B cell (primary cell): ENCODE measurements at regions not wholly inside any gene's neighbourhood (a gene's known extent, or its start where the extent isn't known, plus 50 kb on each side); places are given as distances from the start of the nearest gene placed in this dataset.

ENCODE experiments used
- ATAC-seq: fragments of 200-7000 bp; cut with Tn5 transposase; one replicate; pipeline ENCODE4 v1.10.0; 2021; ENCODE audit warnings: low read depth, mild to moderate bottlenecking, moderate number of reproducible peaks, moderate library complexity
- CTCF ChIA-PET: fragments of 350-600 bp; sonication (Branson Sonifier 250); formaldehyde crosslinking; loops from one replicate; lab custom pipeline; 2021; ENCODE audit warnings: antibody characterized with exemption, inconsistent platforms; lab: Charles Lee
- POLR2A ChIA-PET: fragments of 350-600 bp; sonication (Branson Sonifier 250); formaldehyde crosslinking; loops from one replicate; lab custom pipeline; 2021; ENCODE audit warnings: antibody characterized with exemption; lab: Charles Lee
- DNase-seq: peaks from one replicate; pipeline ENCODE4 v3.0.0; 2013
- H2AFZ ChIP-seq: 2 replicates; pipeline ENCODE4 v1.6.1; 2012; ENCODE audit warnings: mild to moderate bottlenecking, low read depth, low read length; ENCODE audit not compliant: insufficient read depth, poor library complexity, severe bottlenecking
- H3K27ac ChIP-seq, 2 donors: 1 replicate in 1 of 2; 2 replicates in 1 of 2; pipeline ENCODE4 v1.5.1; 2012 to 2013; ENCODE audit warnings: low read length in 2 of 2, mild to moderate bottlenecking in 2 of 2, moderate library complexity in 1 of 2
- H3K27me3 ChIP-seq, 4 experiments: fragments of 200-600 bp in 1 of 4; sonication (generic) in 1 of 4; replicated peaks in 1 of 4; 1 replicate in 2 of 4; 2 replicates in 2 of 4; pipeline versions ENCODE4 v1.6.1 to v1.7.0; 2013 to 2016; ENCODE audit warnings: low read length in 3 of 4, mild to moderate bottlenecking in 2 of 4, mixed read lengths in 1 of 4, moderate library complexity in 1 of 4; ENCODE audit not compliant: insufficient read depth in 4 of 4, control insufficient read depth in 3 of 4; ENCODE audit errors: control extremely low read depth in 1 of 4
- H3K36me3 ChIP-seq, 2 experiments: replicated peaks in 1 of 2; 1 replicate in 1 of 2; 2 replicates in 1 of 2; pipeline versions ENCODE4 v1.6.1 to v1.7.1; 2013; ENCODE audit warnings: low read length in 1 of 2; ENCODE audit not compliant: insufficient read depth in 2 of 2, control insufficient read depth in 1 of 2; ENCODE audit errors: control extremely low read depth in 1 of 2, extremely low read depth in 1 of 2
- H3K4me1 ChIP-seq, 2 donors: fragments of 200-600 bp in 1 of 2; sonication (generic) in 1 of 2; 1 replicate in 1 of 2; 2 replicates in 1 of 2; pipeline versions ENCODE4 v1.5.1 to v1.6.1; 2013 to 2017; ENCODE audit warnings: low read length in 2 of 2; ENCODE audit not compliant: control insufficient read depth in 2 of 2, insufficient read depth in 2 of 2
- H3K4me2 ChIP-seq: replicated peaks from 2 replicates; pipeline ENCODE3; 2012; ENCODE audit warnings: mild to moderate bottlenecking, low read depth, low read length; ENCODE audit not compliant: poor library complexity, severe bottlenecking
- H3K4me3 ChIP-seq, 5 experiments: fragments of 200-600 bp in 1 of 5; sonication (generic) in 1 of 5; 1 replicate in 3 of 5; 2 replicates in 2 of 5; pipeline versions ENCODE4 v1.5.1 to v1.7.0; 2011 to 2016; ENCODE audit warnings: low read length in 4 of 5, mild to moderate bottlenecking in 4 of 5, low read depth in 2 of 5, control low read depth in 1 of 5, moderate library complexity in 1 of 5; ENCODE audit not compliant: insufficient read depth in 1 of 5; ENCODE audit errors: control extremely low read depth in 1 of 5, extremely low read depth in 1 of 5
- H3K79me2 ChIP-seq: fragments of 200-600 bp; sonication (generic); one replicate; pipeline ENCODE4 v1.6.0; 2016; ENCODE audit warnings: low read length; ENCODE audit not compliant: control insufficient read depth, insufficient read depth
- H3K9ac ChIP-seq: fragments of 200-600 bp; sonication (generic); 2 replicates; pipeline ENCODE4 v1.6.1; 2017; ENCODE audit warnings: mild to moderate bottlenecking, low read length, moderate library complexity
- H3K9me3 ChIP-seq, 3 donors: one replicate each; pipeline versions ENCODE4 v1.6.1 to v1.7.1; 2013; ENCODE audit warnings: low read length in 2 of 3; ENCODE audit not compliant: control insufficient read depth in 2 of 3, insufficient read depth in 1 of 3; ENCODE audit errors: control extremely low read depth in 1 of 3
- H4K20me1 ChIP-seq: 2 replicates; pipeline ENCODE4 v1.6.0; 2012; ENCODE audit warnings: mild to moderate bottlenecking, low read length; ENCODE audit not compliant: insufficient read depth, control insufficient read depth, poor library complexity, severe bottlenecking
- H3K27ac Mint-ChIP-seq: one replicate; pipeline ENCODE4 v1.8.0; 2021; ENCODE audit warnings: mixed read lengths
- H3K27me3 Mint-ChIP-seq: one replicate; pipeline ENCODE4 v1.8.0; 2021; ENCODE audit warnings: mixed read lengths
- H3K4me1 Mint-ChIP-seq: one replicate; pipeline ENCODE4 v1.8.0; 2021; ENCODE audit warnings: mixed read lengths
- H3K4me3 Mint-ChIP-seq: one replicate; pipeline ENCODE4 v1.8.0; 2021; ENCODE audit warnings: mixed read lengths
- H3K9me3 Mint-ChIP-seq: one replicate; pipeline ENCODE4 v1.8.0; 2022; ENCODE audit warnings: mixed read lengths; ENCODE audit not compliant: insufficient read depth
- EZH2 ChIP-seq: IDR thresholded peaks from 2 replicates; pipeline ENCODE4 v1.6.1; 2012; ENCODE audit warnings: borderline replicate concordance, low read depth, mild to moderate bottlenecking, moderate library complexity, low read length; ENCODE audit not compliant: insufficient read depth, poor library complexity, severe bottlenecking
- WGBS: methylation state at CpG from one replicate; pipeline ENCODE4 v1.1.5; 2013; ENCODE audit warnings: missing lambda C conversion rate; ENCODE audit not compliant: insufficient coverage; 5-methylcytosine and 5-hydroxymethylcytosine counted together
- intact Hi-C: fragments of 100-400 bp; cut with micrococcal nuclease; formaldehyde crosslinking; loops from one replicate; pipeline ENCODE4 v1.10.0; 2022
- TF ChIP-seq, protein P1 (sequence below): fragments of 200-600 bp; IDR thresholded peaks from one replicate; pipeline ENCODE4 v1.8.0; 2022; ENCODE audit warnings: antibody characterized with exemption, mild to moderate bottlenecking

DNA sequence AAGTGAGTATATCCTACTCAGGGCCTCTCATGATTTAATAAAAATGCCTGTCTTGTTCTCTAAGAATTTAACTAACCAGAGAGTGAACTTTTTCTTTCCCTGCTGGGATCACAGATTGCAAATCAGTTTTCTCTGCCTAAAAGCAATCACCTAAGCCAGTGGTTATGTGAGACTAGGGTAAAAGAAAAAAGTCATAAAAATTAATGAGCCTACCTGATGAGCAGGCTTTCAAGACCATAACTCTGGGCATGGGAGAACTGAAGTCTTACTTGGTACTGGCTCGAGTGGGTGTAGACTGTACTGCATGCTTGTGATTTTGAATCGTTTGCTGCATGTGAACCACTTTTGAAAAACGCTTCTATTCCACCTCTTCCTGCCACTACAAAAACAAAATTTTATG lies 1677.0 kb upstream of the LRRTM1 start:
- H3K9ac ChIP-seq, result no peak overlapping the region
- ChIA-PET CTCF (no interaction called here), POLR2A (no interaction called here)
- DNase-seq (no peak), ATAC-seq (no peak)
- H3K4me3 ChIP-seq, result no peak overlapping the region
- TF ChIP-seq, protein P1, sequence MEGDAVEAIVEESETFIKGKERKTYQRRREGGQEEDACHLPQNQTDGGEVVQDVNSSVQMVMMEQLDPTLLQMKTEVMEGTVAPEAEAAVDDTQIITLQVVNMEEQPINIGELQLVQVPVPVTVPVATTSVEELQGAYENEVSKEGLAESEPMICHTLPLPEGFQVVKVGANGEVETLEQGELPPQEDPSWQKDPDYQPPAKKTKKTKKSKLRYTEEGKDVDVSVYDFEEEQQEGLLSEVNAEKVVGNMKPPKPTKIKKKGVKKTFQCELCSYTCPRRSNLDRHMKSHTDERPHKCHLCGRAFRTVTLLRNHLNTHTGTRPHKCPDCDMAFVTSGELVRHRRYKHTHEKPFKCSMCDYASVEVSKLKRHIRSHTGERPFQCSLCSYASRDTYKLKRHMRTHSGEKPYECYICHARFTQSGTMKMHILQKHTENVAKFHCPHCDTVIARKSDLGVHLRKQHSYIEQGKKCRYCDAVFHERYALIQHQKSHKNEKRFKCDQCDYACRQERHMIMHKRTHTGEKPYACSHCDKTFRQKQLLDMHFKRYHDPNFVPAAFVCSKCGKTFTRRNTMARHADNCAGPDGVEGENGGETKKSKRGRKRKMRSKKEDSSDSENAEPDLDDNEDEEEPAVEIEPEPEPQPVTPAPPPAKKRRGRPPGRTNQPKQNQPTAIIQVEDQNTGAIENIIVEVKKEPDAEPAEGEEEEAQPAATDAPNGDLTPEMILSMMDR, result no peak
- TF ChIP-seq EZH2, result no peak
- H3K27ac Mint-ChIP-seq, result no peak overlapping the region
- H3K4me2 ChIP-seq, result no peak overlapping the region
- no peaks in the 10 kb centered on the region for H3K4me1 Mint-ChIP-seq
- H3K9me3 ChIP-seq, result peaks cover 0 to 22% (median 0%) of the 10 kb centered on the region in 3 donors
- H2AFZ ChIP-seq, result no peak overlapping the region
- peaks cover 3% of the 10 kb centered on the region for H3K9me3 Mint-ChIP-seq
- H3K4me3 Mint-ChIP-seq, result no peak overlapping the region
- H3K27ac ChIP-seq, result no peak overlapping the region
- WGBS, result no CpG with 5 or more reads among the region's 3 CpGs
- no peaks in the 10 kb centered on the region for H3K36me3 ChIP-seq
- H3K4me1 ChIP-seq, result no peaks in the 10 kb centered on the region
- H3K27me3 ChIP-seq, result no peaks in the 10 kb centered on the region
- intact Hi-C loops, result no loop called here
- no peaks in the 10 kb centered on the region for H3K27me3 Mint-ChIP-seq
- no peaks in the 10 kb centered on the region for H3K79me2 ChIP-seq
- no peaks in the 10 kb centered on the region for H4K20me1 ChIP-seq

DNA sequence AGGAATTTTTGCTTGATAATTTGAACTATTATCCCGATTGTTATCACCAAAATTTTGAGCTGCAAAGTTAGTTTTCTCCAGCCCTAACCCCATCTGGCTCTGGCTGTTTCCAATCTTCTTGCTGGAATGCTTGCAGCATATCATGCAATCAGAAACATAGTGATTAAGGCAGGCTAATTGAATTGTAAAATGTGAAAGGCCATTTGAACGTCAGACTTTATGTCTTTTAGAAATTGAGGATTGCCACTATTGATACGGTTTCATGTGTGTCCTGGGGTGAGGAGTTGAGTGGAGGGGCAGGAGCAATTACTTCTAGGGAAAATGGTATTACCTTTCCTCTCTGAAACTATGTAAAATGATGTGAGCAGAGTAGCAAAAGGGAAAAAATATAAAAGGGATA lies 1674.5 kb upstream of the LRRTM1 start:
- ChIA-PET POLR2A (no interaction called here), CTCF (no interaction called here)
- ATAC-seq, result no peak
- no peaks in the 10 kb centered on the region for H3K4me1 ChIP-seq
- H3K4me1 Mint-ChIP-seq, result no peaks in the 10 kb centered on the region
- no peaks in the 10 kb centered on the region for H3K36me3 ChIP-seq
- DNase-seq, result no peak
- WGBS, result 83% methylated on average over 3 of the region's 3 CpGs
- H3K4me3 Mint-ChIP-seq, result no peak overlapping the region
- no peak overlapping the region for H2AFZ ChIP-seq
- H3K27ac Mint-ChIP-seq, result no peak overlapping the region
- peaks cover 6% of the 10 kb centered on the region for H3K9me3 Mint-ChIP-seq
- H3K4me2 ChIP-seq, result no peak overlapping the region
- intact Hi-C loops, result no loop called here
- no peak overlapping the region for H3K27ac ChIP-seq
- H3K9me3 ChIP-seq, result peaks cover 0 to 10% (median 0%) of the 10 kb centered on the region in 3 donors
- H3K4me3 ChIP-seq, result no peak overlapping the region
- TF ChIP-seq, protein P1, result no peak
- no peak for TF ChIP-seq EZH2
- H4K20me1 ChIP-seq, result no peaks in the 10 kb centered on the region
- H3K27me3 Mint-ChIP-seq, result no peaks in the 10 kb centered on the region
- H3K79me2 ChIP-seq, result no peaks in the 10 kb centered on the region
- no peak overlapping the region for H3K9ac ChIP-seq
- H3K27me3 ChIP-seq, result no peaks in the 10 kb centered on the region
